Non-pigmented ciliary epithelial cell (primary cell): ENCODE measurements at regions not wholly inside any gene's neighbourhood (a gene's known extent, or its start where the extent isn't known, plus 50 kb on each side); places are given as distances from the start of the nearest gene placed in this dataset.

ENCODE experiments used
- DNase-seq: peaks from one replicate; pipeline ENCODE4 v3.0.0-alpha.2; 2010; ENCODE audit warnings: low read depth

DNA sequence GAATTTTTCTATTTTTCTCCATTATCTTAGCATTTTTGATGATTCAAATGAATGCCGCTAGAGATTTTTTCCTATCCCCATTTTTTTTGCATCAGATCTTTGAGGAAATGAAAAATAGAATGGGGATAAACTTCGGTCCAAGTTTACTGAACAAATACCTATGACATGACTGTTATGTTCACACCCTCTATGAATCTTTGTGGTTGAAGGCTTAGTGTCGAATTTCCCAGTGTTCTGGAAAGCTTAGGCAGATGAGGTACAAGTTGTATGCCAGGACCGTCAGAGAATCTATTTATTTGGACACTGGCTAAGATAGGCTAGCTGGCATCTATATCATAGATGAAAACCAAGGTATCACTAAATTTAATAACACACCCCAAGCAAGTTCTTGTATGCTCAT lies 123.4 kb downstream of the SPCS3 start:
- DNase-seq: peak; percentile 95

DNA sequence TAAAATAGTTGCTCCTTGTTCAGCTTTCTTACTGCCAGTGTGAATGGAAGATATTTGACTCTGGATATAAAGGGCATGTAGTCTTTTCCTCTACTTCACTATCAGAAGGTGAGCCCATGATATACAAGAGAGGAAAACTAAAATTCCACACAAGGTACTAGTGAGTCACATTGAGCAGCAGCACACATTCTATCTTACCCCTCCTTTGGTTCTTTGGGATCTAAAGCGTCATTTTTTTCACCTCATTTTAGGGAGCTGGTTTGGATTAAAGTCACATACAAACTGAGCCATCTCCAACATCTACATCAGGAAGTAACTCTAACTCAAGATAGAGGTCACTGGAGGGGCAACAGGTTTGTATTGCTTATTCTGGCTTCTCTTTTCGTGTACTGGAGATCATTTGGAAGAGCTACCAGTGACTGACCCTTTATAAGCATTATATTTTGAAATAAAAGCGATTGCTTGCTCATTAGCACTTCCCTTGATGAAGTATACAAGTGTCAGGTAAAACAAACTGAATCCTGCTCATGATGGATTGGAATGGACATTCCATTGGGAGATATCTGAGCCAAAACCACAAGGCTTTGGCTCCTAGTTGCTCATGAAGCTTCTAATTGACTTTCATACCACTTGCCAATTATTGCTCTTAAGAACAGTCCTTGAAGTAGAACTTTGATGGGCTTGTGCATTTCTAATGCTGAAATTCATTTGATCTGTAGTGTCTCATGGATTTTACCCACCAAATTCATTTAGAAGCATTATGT lies 124.1 kb downstream of the SPCS3 start:
- no peak for DNase-seq

DNA sequence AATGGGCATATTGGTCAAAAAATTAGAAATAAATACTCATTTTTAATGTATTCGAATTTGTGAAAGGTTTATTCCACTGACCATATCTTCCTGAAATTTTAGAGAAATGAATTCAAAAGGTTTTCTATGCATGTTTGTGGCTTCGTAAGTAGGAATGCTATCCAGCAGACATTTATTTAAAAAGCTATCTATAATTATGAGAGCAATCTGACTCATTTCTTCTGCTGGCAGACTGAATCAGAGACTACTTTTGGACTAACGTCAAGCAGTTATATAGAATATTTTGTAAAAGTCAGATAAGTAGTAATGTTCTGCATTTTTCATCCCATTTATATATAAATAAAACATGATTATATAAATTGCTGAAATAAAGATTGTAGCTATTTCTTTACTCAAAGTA lies 125.0 kb downstream of the SPCS3 start:
- DNase-seq: peak; percentile 63

DNA sequence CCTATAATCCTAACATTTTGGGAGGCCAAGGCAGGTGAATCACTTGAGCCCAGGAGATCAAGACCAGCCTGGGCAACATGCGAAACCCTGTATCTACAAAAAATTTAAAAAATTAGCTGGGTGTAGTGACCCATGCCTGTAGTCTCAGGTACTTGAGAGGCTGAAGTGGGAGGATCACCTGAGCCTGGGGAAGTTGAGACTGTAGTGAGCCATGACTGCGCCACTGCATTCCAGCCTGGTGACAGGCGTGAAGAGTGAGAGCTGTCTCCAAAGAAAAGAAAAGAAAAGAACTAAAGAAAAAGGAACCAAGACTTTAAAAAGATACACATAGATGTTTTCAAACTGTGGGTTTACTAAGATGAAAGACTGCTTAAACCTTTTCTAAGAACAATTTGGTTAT lies 129.0 kb downstream of the SPCS3 start:
- DNase-seq: no peak

DNA sequence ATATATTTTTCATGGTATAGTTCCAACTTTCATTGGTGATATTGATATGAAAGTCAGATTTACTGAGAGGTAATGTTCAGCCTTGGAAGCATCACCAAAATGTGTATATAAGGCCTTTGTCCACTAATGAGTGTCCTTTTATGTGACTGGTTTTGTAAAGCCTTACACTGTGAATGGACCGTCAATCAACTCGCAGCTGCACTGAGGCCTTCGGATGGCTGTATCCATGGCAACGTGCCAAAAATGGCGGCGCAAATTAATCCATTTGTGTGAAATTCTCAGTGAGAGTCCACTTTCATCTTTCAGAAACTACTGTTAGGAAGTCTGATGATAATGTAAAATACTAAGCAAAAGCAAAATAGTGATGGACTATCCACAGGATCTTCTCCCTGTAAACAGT lies 131.7 kb downstream of the SPCS3 start:
- no peak for DNase-seq

DNA sequence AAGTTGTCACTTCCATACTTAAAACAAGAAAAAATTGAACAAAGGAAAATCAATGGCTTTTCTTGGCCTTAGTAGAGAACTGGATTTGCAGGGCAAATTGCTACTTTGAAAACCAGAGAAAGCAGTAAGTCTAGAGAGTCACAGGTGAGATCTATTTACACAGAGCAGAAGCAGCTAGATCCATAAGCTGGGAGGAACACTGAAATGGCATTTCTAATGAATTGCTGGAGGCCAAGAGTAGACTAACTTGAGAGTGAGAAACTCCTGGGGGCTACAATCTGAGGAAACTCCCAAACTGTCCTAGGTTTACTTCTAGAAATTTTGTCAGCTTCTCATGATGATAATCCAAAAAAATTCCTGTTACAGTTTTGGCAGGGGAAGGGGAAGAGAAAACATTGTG lies 133.3 kb downstream of the SPCS3 start:
- no peak for DNase-seq

DNA sequence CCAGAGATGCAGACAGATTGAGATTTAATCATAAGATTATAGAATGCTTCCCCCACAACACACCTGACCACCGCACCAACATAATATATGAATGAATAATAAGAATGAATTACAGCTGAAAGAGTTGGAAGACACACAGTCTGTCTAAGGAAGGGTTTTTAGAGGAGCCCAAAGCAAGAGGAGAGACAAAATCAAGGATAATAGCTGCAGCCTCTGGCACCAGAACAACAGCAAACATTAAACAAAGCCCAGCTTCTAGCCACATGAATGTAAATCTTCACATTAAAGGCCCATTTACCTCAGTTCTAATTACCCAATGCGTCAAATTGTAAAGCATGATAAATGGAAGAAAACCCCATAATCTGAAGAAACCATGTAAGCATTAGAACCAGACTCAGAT lies 133.9 kb downstream of the SPCS3 start:
- DNase-seq: no peak

DNA sequence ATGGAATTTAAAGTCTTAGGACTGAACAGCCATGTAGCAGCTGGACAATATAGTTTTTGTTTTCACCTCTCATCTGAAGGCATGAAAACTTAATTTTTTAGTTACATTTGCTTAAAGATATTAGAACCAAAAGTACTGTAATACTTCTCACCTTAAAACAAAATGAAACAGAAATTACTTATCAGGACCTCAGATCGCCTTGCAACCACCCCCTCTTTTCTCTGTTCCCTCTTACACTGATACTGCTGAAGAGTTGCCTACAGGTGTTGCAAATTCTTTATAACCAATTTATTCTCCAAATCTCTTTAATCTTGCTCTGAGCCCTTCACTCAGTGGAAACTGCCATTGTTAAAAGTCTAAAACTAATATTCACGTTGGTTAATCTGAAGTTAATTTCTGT lies 145.0 kb downstream of the SPCS3 start:
- no peak for DNase-seq

DNA sequence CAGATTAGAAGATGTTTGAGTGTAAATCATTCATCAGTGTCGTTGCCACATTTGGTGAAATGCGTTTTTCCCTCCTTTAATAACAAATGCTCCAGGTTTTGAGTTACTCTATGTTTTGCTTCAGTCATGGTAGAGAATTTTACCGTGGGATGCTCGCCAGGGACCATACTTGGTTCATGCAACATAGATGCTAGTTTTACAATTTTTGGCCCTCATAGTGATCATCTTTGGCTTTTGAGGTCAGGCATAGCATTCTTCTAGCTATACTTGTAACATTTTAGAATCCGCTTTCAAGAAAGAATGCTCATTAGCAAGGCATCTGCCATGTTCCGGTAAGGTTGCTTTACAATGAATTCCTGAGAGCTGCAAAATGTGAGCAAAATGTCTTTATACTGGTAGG lies 147.2 kb downstream of the SPCS3 start:
- no peak for DNase-seq

DNA sequence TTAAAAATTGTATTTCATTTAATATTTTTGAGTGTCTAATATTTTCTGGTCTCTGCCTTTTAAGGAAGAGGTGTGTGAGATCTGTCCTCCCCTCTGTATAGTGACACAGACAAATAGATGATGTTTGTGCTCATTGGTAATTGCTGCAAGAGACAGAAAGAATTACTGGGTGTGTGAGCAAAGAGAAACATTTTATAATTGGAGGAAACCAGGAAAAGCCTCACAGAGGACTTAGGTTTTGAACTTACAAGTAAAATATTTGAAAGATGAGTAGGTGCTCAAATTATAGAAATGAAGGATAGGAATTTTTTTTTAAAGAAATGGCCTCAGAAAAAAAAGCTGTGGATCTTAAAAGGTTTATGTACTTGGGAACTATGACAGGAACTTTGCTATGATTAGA lies 149.8 kb downstream of the SPCS3 start:
- DNase-seq: no peak

DNA sequence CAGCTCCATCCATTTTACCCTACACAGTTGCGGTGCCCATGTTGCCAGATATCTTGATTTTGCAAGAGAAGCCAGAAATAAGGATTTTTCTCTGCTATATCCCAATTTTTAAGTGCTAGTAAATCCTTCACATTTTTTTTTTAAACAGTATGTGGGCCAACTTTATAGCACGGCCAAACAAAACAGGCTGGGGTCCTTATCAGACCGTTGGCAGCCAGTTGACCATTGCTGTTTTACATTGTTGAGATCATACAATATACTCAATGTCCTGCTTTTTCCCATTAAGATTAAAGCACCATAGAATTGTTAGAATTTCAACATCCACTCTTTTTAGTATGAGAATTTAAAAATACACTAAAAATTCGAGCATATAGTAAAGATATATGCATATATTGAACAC lies 150.9 kb downstream of the SPCS3 start:
- DNase-seq: no peak

DNA sequence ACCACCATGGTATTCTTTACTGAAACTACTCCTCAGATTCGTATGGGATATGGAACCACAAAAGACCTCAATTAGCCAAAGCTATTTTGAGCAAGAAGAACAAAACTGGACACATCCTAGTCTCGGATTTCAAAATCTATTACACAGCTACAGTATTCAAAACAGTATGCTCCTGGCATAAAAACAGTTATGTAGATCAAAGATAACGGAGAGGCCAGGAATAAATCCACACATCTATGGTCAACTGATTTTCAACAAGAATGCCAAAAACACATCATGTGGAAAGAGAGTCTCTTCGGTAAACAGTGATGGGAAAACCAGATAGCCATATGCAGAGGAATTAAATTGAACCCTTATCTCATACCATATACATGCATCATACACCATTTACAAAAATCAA lies 155.3 kb downstream of the SPCS3 start:
- no peak for DNase-seq

DNA sequence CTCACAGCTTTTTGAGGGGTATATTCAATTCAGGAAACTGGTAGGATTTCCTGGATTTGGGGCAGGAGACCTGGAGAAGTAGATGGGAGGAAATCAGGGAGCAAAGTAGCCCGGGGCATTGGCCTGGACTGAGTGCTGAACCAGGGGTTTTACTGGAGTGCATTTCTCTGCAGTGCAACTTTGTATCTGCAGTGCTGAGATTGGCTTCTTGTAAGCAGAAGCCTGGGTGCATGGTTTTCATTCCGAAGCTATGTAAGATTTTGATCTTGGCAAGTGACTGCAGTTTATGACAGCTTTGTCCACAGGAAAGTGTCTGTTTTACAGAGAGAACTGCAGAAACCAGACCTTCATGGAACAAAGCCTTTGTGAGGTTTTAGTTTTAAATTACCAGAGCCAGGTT lies 158.3 kb downstream of the SPCS3 start:
- no peak for DNase-seq

DNA sequence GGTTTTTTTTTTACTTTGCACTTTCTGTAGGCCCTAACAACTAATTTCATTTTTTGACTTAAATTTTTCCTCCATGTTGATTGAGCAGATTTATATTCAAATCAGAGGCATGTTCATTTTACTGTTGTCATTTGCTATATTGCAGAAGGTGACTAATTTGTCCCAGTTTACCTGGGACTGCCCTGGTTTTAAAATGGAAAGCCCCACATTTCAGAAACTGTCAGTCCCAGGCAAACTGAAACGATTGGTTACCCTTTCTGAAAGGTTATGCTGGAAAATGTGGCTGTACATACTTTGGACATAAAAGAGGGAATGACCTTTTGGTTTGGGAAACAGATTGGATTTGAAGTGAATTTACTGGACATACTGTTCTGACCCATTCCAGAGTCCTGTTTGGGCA lies 160.0 kb downstream of the SPCS3 start:
- DNase-seq: no peak

DNA sequence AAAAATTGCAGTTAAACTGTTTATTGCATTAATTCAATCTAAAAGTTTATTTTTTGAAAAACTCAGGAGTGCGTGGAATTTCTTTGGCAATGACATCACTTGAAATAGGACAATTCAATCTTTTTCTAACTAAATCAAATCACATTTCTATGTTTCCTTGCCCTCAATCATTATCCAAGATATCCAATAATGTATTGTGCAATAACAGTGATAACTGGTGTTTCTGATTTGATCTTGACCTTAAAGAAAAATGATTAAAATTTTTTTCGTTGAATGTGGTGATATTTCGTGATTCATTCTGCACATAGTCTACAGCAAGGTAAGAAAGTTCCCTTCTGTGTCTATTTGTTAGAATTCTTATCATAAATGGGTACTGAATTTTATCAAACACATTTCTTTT lies 163.2 kb downstream of the SPCS3 start:
- no peak for DNase-seq

DNA sequence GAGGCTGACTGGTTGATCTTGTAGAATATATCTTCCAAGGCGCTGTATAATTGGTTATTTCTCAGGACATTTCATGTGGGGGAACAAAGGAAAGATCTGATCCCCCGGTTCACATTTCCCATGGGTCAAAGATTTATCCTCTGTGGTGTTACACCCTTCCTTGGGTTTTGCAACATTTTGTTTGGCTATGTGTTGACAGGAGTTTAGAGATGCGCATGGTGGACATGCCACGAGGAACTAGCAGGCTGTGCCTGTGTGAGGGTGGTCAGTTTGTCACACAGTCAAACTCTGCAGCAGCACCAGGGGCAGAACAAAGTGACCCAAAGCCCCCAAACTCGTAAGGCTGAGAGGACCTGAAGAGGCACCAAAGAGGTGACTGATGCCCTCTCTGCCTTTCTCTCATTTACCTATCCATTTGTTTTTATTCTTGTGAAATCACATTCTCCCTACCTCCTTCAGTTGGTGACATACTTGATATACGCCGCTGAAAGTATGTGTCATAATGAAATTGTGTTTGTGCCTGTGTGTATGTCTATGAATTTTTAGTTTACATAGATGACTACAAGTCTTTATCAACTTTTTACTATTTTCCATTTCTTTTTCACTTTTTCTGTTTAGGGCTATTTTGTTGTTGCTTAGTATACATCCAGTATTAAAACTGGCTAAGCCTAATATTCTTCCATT lies 164.7 kb downstream of the SPCS3 start:
- no peak for DNase-seq

DNA sequence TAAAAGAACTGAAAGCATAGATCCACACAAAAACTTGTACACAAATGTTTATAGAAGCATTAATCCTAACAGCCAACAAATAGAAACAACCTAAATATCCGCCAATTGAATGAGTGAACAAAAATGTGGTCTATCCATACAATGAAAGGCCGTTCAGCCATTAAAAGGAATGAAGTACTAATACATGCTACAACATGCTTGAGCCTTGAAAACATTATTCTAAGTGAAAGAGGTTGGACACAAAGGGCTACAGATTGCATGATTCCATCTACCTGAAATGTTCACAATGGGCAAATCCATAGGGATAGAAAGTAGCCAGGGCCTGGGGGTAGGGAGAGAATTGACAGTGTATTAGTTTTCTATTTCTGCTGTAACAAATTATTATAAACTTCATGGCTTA lies 169.2 kb downstream of the SPCS3 start:
- no peak for DNase-seq

DNA sequence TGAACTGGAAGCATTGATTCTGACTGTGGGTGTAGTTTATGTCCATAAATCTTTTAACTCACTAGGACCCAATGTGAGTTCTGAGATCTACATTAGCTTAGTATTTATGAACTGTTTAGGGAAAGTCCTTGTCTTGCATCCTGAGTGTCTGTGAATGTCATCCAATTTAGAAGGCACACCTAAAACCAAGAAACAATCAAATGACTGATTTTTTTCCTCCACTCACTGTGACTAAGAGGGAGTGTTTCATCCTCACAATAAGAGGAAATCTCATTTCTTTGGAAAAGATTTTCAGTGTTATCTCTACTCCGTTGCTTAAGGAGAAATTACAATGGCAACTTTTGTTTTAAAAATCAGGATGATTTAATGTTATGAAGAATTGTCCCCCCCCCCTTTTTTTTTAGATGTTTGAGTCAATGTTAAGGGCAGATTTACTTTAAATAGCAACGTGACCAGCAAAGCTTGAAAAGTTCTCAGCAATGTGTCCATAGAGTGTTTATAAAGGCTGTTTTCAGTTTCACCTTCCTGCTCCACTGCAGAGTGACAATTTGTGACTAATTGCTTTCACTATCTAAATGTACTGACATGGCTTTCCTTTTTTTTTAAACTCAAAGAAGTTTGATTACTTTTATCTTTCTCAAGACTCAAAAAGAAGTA lies 173.0 kb downstream of the SPCS3 start:
- DNase-seq: no peak

DNA sequence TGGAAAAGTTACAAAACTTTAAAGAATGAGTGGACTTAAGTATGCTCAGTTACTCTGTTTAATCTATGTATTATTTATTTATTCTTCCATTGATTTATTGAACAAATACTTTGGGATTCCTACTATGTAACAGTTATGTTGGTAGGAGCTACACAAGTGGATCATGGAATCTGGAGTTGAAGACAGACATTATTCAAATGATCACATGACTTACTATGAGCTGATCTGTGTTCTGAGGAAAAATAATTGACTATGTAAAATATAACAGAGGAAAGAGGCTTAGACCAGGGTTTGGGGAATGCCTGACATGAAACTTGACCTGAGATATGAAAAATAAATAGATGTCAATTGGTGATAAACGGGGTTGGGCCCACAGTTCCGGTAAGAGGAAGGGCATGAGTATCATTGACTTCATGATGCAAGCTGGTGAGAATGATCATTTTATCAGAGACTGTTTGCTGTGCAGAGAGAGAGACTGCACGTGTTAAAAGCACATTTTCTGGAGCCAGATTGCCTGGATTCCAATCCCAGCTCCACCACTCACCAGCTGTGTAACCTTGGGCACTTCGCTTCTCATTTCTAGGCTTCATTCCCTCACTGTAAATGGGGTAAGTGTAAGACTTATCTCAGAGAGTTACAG lies 179.0 kb downstream of the SPCS3 start:
- DNase-seq: no peak

DNA sequence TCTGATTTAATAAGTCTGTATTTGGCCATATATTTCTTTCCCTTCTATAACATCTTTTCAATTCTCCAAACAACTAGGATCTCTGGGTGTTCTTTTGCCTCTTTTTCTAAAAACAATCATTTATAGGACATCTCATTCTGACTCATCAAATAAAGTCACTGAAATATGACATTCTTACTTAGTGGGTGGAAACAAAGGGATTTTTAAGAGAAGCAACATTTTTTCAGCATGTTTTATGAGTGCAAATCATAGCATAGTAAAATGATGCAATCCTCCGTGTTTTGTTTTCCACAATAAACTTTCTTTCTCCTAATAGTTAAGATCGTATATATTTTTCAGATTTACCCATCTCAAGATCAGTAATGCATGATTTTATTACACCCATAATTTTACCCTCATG lies 179.8 kb downstream of the SPCS3 start:
- no peak for DNase-seq

DNA sequence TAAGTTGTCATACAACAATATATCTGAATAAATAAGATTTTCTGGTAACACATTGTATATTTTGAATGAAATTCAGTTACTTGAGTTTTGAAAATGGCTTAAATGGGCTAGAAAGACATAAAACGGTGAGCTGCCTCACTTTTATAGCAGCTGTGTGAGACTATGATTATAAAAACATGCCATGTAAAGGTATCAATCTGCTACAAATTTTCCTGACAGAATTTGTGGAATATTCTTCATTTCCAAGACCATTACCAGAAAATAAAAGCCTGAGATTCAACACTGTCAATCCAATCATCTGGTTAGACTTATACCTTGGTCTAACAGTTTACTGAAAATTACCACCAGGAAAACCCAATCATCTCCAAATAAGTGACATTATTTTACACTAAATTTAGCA lies 181.1 kb downstream of the SPCS3 start:
- no peak for DNase-seq

DNA sequence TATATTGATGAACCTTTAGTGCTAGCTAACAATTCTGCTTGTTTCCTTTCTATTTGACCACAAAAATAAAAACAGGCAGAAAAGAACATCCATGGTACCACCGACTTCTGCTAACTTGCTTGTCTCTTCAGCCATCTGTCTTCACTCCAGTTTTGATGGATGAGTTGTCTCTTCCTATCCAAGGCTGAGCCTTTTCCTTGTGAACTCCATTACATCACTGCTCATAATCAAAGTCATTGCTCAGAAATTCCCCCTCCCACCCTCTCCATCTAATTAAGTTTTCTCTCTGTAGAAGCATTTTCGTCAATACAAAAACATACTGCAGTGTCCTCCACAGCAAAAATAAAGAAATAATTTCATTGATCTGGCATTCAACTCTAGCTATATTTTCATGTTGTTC lies 184.4 kb downstream of the SPCS3 start:
- no peak for DNase-seq
